C4-2B (cell line): ENCODE measurements at regions not wholly inside any gene's neighbourhood (a gene's known extent, or its start where the extent isn't known, plus 50 kb on each side); places are given as distances from the start of the nearest gene placed in this dataset.

Experiments
- H3K27ac ChIP-seq: fragments of 450-650 bp; 2 replicates; pipeline ENCODE4 v1.5.1; 2017
- ZFX ChIP-seq: fragments of 450-650 bp; IDR thresholded peaks from 2 replicates; pipeline ENCODE4 v1.6.1; 2017
- TF ChIP-seq, protein P1 (sequence below): fragments of 450-650 bp; conservative IDR thresholded peaks from 2 replicates; pipeline ENCODE4 v1.5.1; 2017; ENCODE audit warnings: mild to moderate bottlenecking

GRCh38 chrX:10728806-10729389 is 108.5 kb upstream of the MID1 start:
- no peak overlapping the region for H3K27ac ChIP-seq
- TF ChIP-seq, protein P1, sequence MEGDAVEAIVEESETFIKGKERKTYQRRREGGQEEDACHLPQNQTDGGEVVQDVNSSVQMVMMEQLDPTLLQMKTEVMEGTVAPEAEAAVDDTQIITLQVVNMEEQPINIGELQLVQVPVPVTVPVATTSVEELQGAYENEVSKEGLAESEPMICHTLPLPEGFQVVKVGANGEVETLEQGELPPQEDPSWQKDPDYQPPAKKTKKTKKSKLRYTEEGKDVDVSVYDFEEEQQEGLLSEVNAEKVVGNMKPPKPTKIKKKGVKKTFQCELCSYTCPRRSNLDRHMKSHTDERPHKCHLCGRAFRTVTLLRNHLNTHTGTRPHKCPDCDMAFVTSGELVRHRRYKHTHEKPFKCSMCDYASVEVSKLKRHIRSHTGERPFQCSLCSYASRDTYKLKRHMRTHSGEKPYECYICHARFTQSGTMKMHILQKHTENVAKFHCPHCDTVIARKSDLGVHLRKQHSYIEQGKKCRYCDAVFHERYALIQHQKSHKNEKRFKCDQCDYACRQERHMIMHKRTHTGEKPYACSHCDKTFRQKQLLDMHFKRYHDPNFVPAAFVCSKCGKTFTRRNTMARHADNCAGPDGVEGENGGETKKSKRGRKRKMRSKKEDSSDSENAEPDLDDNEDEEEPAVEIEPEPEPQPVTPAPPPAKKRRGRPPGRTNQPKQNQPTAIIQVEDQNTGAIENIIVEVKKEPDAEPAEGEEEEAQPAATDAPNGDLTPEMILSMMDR, result no peak
- no peak for TF ChIP-seq ZFX

DNA sequence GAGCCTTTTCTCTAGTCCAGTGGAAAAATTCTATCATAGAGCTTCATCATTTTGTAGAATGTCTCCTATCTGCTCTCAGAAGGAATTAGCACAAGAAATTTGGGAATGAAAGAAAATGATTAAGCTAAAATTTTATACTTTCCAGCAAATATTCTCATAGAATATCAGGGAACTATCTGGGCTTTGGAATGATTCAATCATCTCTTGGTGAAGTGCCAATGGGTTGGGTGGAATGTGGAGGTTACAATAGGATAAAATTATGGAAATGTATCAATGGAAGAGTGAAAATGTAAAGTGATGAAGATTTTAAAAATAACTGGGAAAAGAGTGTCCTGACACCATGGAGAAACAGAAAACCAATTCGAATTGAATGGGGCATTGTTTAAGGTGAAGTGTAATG is 119.0 kb upstream of the MID1 start:
- no peak overlapping the region for H3K27ac ChIP-seq

GRCh38 chrX:10741003-10741402 is 120.6 kb upstream of the MID1 start:
- no peak for TF ChIP-seq ZFX
- TF ChIP-seq, protein P1, result no peak
- H3K27ac ChIP-seq, result no peak overlapping the region

More for the DNA sequence above, 119.0 kb upstream of the MID1 start:
- TF ChIP-seq, protein P1, result no peak
- no peak for TF ChIP-seq ZFX

GRCh38 chrX:10741550-10741949 is 121.2 kb upstream of the MID1 start:
- TF ChIP-seq, protein P1, result no peak
- no peak for TF ChIP-seq ZFX
- H3K27ac ChIP-seq, result no peak overlapping the region

- no peak for TF ChIP-seq ZFX
- TF ChIP-seq, protein P1, result no peak
- no peak overlapping the region for H3K27ac ChIP-seq
Measured at GRCh38 chrX:10743476-10743875, 123.1 kb upstream of the MID1 start.

DNA sequence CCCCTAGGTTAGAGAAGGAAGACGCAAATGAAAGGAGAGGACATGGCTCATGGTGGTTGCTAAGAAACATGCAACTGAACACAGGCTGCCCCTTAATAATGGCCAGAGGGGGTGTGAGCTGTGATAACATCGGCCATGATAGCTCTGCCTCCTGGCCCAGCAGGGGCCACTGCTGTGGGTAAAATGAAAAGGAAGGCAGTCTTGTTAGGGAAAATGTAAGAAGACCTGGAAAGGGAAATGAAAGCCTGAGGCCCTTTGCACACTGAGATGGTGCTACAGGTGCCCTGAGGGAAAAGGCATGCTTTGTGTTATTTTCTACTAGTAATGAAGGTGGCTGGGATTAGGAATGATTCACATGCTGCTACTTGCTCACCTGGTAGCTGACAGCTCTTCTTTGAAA is 123.6 kb upstream of the MID1 start:
- TF ChIP-seq, protein P1, result no peak
- no peak for TF ChIP-seq ZFX
- no peak overlapping the region for H3K27ac ChIP-seq

DNA sequence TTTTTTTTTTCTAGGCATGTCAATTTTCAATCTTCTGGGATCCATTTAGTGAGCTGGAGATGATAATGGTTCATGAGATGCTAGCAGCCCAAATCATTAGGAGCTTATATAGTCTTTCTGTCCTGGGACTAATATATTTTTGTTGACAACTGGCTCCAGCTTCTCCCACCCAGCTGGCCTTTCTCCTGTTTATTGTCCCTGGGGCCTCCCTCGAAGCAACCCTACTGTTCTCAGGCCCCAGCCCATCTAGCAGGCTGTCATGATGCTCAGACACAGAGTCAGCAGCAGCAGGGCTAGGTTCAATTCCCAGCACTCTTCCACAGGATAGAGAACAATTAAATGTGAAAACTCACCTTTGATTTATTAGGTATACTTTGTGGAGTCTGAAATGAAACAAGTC is 127.6 kb upstream of the MID1 start:
- no peak overlapping the region for H3K27ac ChIP-seq
- no peak for TF ChIP-seq ZFX
- TF ChIP-seq, protein P1, result no peak
